IMR-90 (cell line): ENCODE measurements at regions not wholly inside any gene's neighbourhood (a gene's known extent, or its start where the extent isn't known, plus 50 kb on each side); places are given as distances from the start of the nearest gene placed in this dataset.

ENCODE experiments used
- ATAC-seq: fragments of 200-7000 bp; cut with Tn5 transposase; 2 replicates; pipeline ENCODE4 v1.9.1; 2020; ENCODE audit warnings: low read depth, mild to moderate bottlenecking, moderate library complexity
- BruUV-seq: library from RNA; stranded (reverse); fragments of 400-500 nt; replicated peaks from 2 replicates; lab custom pipeline; 2021; lab: Mats Ljungman, UMichigan
- CTCF ChIA-PET: fragments of 300-600 bp; formaldehyde crosslinking; extraction: SDS; loops from one replicate; lab custom pipeline; 2021; ENCODE audit warnings: antibody characterized with exemption; lab: Yijun Ruan, JAX
- POLR2A ChIA-PET: fragments of 300-600 bp; sonication (Branson Sonifier 250); formaldehyde crosslinking; loops from one replicate; lab custom pipeline; 2022; ENCODE audit warnings: antibody characterized with exemption; ENCODE audit not compliant: unreplicated experiment; lab: Charles Lee
- DNase-seq: peaks from one replicate; pipeline ENCODE4 v3.0.0; 2013
- H2AFZ ChIP-seq: replicated peaks from 2 replicates; pipeline ENCODE3; 2013; ENCODE audit warnings: low read length, mild to moderate bottlenecking; ENCODE audit not compliant: poor library complexity
- H2AK5ac ChIP-seq: 2 replicates; pipeline ENCODE4 v1.6.1; 2013; ENCODE audit warnings: low read depth, low read length, inconsistent platforms
- H2AK9ac ChIP-seq: replicated peaks from 2 replicates; pipeline ENCODE3; 2013; ENCODE audit warnings: mild to moderate bottlenecking, low read depth, low read length, moderate library complexity; ENCODE audit not compliant: poor library complexity
- H2BK120ac ChIP-seq: 2 replicates; pipeline ENCODE4 v1.6.1; 2013; ENCODE audit warnings: low read depth, low read length, inconsistent platforms
- H2BK15ac ChIP-seq: 3 replicates; pipeline ENCODE4 v1.6.1; 2013; ENCODE audit warnings: low read depth, low read length, inconsistent platforms
- H2BK20ac ChIP-seq: 2 replicates; pipeline ENCODE4 v1.6.1; 2013; ENCODE audit warnings: low read depth, mild to moderate bottlenecking, inconsistent platforms, low read length, moderate library complexity
- H2BK5ac ChIP-seq: 2 replicates; pipeline ENCODE4 v1.6.1; 2013; ENCODE audit warnings: mild to moderate bottlenecking, low read depth, low read length, inconsistent platforms; ENCODE audit not compliant: poor library complexity, severe bottlenecking
- H3K14ac ChIP-seq: replicated peaks from 2 replicates; pipeline ENCODE4 v1.6.1; 2013; ENCODE audit warnings: low read depth, low read length, inconsistent platforms
- H3K18ac ChIP-seq: 2 replicates; pipeline ENCODE4 v1.6.1; 2013; ENCODE audit warnings: low read depth, low read length, control low read depth
- H3K23ac ChIP-seq: 2 replicates; pipeline ENCODE4 v1.6.1; 2013; ENCODE audit warnings: low read depth, low read length, inconsistent platforms
- H3K27ac ChIP-seq: 2 replicates; pipeline ENCODE4 v1.5.1; 2013; ENCODE audit warnings: mild to moderate bottlenecking, control low read depth, low read length; ENCODE audit not compliant: insufficient read depth
- H3K27me3 ChIP-seq: 2 replicates; pipeline ENCODE4 v1.6.1; 2013; ENCODE audit warnings: low read length; ENCODE audit not compliant: control insufficient read depth, insufficient read depth
- H3K36me3 ChIP-seq: 2 replicates; pipeline ENCODE4 v1.6.1; 2013; ENCODE audit warnings: low read length, mixed read lengths; ENCODE audit not compliant: control insufficient read depth, insufficient read depth
- H3K4ac ChIP-seq: 2 replicates; pipeline ENCODE4 v1.6.1; 2013; ENCODE audit warnings: low read depth, low read length, inconsistent platforms
- H3K4me1 ChIP-seq: 2 replicates; pipeline ENCODE4 v1.6.1; 2013; ENCODE audit warnings: low read length, mixed read lengths; ENCODE audit not compliant: control insufficient read depth, insufficient read depth
- H3K4me2 ChIP-seq: 2 replicates; pipeline ENCODE4 v1.6.1; 2013; ENCODE audit warnings: low read depth, mild to moderate bottlenecking, control low read depth, low read length, moderate library complexity
- H3K4me3 ChIP-seq: 2 replicates; pipeline ENCODE4 v1.5.1; 2013; ENCODE audit warnings: low read depth, mild to moderate bottlenecking, control low read depth, low read length, moderate library complexity; ENCODE audit not compliant: insufficient read depth
- H3K56ac ChIP-seq: 2 replicates; pipeline ENCODE4 v1.6.1; 2013; ENCODE audit warnings: low read length, inconsistent platforms; ENCODE audit not compliant: insufficient read depth; ENCODE audit errors: extremely low read depth
- H3K79me1 ChIP-seq, 2 experiments: 2 replicates each; pipeline ENCODE4 v1.6.1; 2013; ENCODE audit warnings: low read length in 2 of 2, inconsistent platforms in 1 of 2, low read depth in 1 of 2
- H3K9ac ChIP-seq: 2 replicates; pipeline ENCODE4 v1.6.1; 2013; ENCODE audit warnings: low read depth, low read length, control low read depth
- H3K9me1 ChIP-seq: 2 replicates; pipeline ENCODE4 v1.6.1; 2013; ENCODE audit warnings: low read length, inconsistent platforms; ENCODE audit not compliant: insufficient read depth
- H3K9me3 ChIP-seq: 2 replicates; pipeline ENCODE4 v1.6.1; 2013; ENCODE audit warnings: low read length; ENCODE audit not compliant: control insufficient read depth, insufficient read depth
- H4K20me1 ChIP-seq: 2 replicates; pipeline ENCODE4 v1.6.1; 2013; ENCODE audit warnings: low read length, inconsistent platforms; ENCODE audit not compliant: insufficient read depth
- H4K5ac ChIP-seq: 2 replicates; pipeline ENCODE4 v1.6.1; 2013; ENCODE audit warnings: mild to moderate bottlenecking, low read depth, low read length, control low read depth
- H4K8ac ChIP-seq, 2 experiments: 2 replicates each; pipeline ENCODE4 v1.6.1; 2013; ENCODE audit warnings: low read depth in 2 of 2, low read length in 2 of 2, control low read depth in 1 of 2, inconsistent platforms in 1 of 2
- H4K91ac ChIP-seq: 2 replicates; pipeline ENCODE4 v1.6.1; 2013; ENCODE audit warnings: low read depth, low read length, inconsistent platforms; ENCODE audit not compliant: insufficient read depth
- BHLHE40 ChIP-seq: fragments of 150-350 bp; IDR thresholded peaks from 2 replicates; pipeline ENCODE4 v1.6.1; 2016; ENCODE audit warnings: mild to moderate bottlenecking, low read depth, low read length
- CEBPB ChIP-seq: IDR thresholded peaks from 2 replicates; pipeline ENCODE4 v1.6.1; 2012; ENCODE audit warnings: low read depth, low read length, improper control_type of control experiment
- MAZ ChIP-seq: IDR thresholded peaks from 2 replicates; pipeline ENCODE4 v1.6.1; 2012; ENCODE audit warnings: low read depth, mild to moderate bottlenecking, low read length, improper control_type of control experiment, moderate library complexity, borderline replicate concordance
- NFE2L2 ChIP-seq: fragments of 150-350 bp; IDR thresholded peaks from 2 replicates; pipeline ENCODE4 v1.6.1; 2016; ENCODE audit warnings: low read depth, mild to moderate bottlenecking, low read length
- RAD21 ChIP-seq: IDR thresholded peaks from 2 replicates; pipeline ENCODE4 v1.6.1; 2012; ENCODE audit warnings: low read length, improper control_type of control experiment
- RFX5 ChIP-seq: IDR thresholded peaks from 2 replicates; pipeline ENCODE4 v1.8.0; 2012; ENCODE audit warnings: low read depth, mild to moderate bottlenecking, low read length, moderate library complexity
- SMC3 ChIP-seq: fragments of 150-350 bp; IDR thresholded peaks from 2 replicates; pipeline ENCODE4 v1.6.1; 2016; ENCODE audit warnings: low read depth, mild to moderate bottlenecking, antibody characterized with exemption, low read length, moderate library complexity
- WGBS, 2 experiments: methylation state at CpG; one replicate each; pipeline versions ENCODE4 v1.1.5 to v1.1.7; 2013; ENCODE audit warnings: missing lambda C conversion rate in 2 of 2; ENCODE audit not compliant: insufficient read length in 1 of 2; ENCODE audit errors: extremely low coverage in 2 of 2; 5-methylcytosine and 5-hydroxymethylcytosine counted together
- dilution Hi-C: fragments of 300-500 bp; cut with HindIII; formaldehyde crosslinking; loops from one replicate; pipeline ENCODE4 v1.14.3; 2018; ENCODE audit warnings: low sequenced_read_pairs; ENCODE audit not compliant: unreplicated experiment
- in situ Hi-C: fragments of 300-500 bp; cut with MboI; formaldehyde crosslinking; loops from 3 replicates; pipeline ENCODE4 v1.14.3; 2019; ENCODE audit warnings: low sequenced_read_pairs, inconsistent platforms, mixed read lengths
- intact Hi-C: fragments of 100-400 bp; cut with micrococcal nuclease; formaldehyde crosslinking; loops from 2 replicates; pipeline ENCODE4 v1.10.0; 2022
- TF ChIP-seq, protein P1 (sequence below): fragments of 150-350 bp; IDR thresholded peaks from 2 replicates; pipeline ENCODE4 v1.6.1; 2016; ENCODE audit warnings: low read depth, mild to moderate bottlenecking, low read length, moderate library complexity, borderline replicate concordance
- TF ChIP-seq, protein P2 (sequence below): fragments of 150-350 bp; IDR thresholded peaks from 2 replicates; pipeline ENCODE4 v1.6.1; 2017; ENCODE audit warnings: mild to moderate bottlenecking, antibody characterized with exemption, low read length, low read depth

DNA sequence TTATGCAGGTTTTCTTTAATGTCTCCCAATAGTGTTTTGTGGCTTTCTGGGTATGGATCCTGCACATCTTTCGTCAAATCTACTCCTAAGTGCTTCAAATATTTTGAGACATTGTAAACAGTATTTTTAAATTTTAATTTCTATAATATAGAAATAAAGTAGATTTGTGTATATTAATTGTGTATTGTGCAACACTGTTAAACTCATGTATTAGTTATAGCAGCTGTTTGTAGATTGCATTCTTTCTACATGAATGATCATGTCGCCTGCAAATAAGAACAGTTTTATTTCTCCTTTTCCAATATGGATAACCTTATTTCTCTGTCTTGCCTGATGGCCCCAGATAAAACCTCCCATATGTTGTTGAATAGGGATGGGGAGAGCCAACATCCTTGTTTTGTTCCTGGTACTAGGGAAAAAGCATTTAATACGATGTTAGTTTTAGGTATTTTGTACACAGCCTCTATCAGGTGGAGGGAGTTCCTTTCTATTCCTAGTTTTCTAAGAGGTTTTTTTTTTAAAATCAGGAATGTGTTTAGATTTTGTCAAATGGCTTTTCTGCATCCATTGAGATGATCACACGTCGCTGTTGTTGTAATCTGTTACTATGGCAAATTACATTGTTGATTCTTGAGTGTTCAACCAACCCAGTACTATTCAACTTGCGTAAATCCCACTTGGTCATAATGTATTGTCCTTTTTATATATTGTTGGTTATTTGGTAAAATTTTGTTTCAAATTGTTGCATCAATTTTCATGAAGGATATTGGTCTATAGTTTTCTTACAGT is 71.1 kb upstream of the DGKG start:
- Histone ChIP-seq H3K14ac (no peak overlapping the region), H3K4ac (no peak overlapping the region), H3K4me3 (no peak overlapping the region), H3K4me2 (no peak overlapping the region), H3K4me1 (no peaks in the 10 kb centered on the region), H2AK9ac (no peak overlapping the region), H3K27ac (no peak overlapping the region), H2BK20ac (no peak overlapping the region), H4K20me1 (no peaks in the 10 kb centered on the region), H3K9ac (no peak overlapping the region), H3K9me1 (peaks cover under 1% of the 10 kb centered on the region; the same call in 1 of the 2 replicates), H2AK5ac (no peak overlapping the region), H3K23ac (no peak overlapping the region), H2BK120ac (no peak overlapping the region), H3K36me3 (no peaks in the 10 kb centered on the region), H2AFZ (no peak overlapping the region), H4K91ac (no peak overlapping the region), H4K8ac (no peak overlapping the region), H3K27me3 (peaks cover 5% of the 10 kb centered on the region; the same call in 1 of the 2 replicates), H3K18ac (no peak overlapping the region), H2BK5ac (no peak overlapping the region), H4K5ac (no peak overlapping the region), H3K9me3 (no peaks in the 10 kb centered on the region), H3K79me1 (no peaks in the 10 kb centered on the region), H3K56ac (no peak overlapping the region), H2BK15ac (no peak overlapping the region)
- ChIA-PET CTCF (no interaction called here), POLR2A (no interaction called here)
- TF ChIP-seq, protein P1, sequence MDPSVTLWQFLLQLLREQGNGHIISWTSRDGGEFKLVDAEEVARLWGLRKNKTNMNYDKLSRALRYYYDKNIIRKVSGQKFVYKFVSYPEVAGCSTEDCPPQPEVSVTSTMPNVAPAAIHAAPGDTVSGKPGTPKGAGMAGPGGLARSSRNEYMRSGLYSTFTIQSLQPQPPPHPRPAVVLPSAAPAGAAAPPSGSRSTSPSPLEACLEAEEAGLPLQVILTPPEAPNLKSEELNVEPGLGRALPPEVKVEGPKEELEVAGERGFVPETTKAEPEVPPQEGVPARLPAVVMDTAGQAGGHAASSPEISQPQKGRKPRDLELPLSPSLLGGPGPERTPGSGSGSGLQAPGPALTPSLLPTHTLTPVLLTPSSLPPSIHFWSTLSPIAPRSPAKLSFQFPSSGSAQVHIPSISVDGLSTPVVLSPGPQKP, result no peak
- no peak for TF ChIP-seq SMC3
- TF ChIP-seq MAZ, result no peak
- peak; percentile 62 for TF ChIP-seq CEBPB
- TF ChIP-seq, protein P2, sequence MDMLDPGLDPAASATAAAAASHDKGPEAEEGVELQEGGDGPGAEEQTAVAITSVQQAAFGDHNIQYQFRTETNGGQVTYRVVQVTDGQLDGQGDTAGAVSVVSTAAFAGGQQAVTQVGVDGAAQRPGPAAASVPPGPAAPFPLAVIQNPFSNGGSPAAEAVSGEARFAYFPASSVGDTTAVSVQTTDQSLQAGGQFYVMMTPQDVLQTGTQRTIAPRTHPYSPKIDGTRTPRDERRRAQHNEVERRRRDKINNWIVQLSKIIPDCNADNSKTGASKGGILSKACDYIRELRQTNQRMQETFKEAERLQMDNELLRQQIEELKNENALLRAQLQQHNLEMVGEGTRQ, result no peak
- no peak for TF ChIP-seq NFE2L2
- no peak for TF ChIP-seq BHLHE40
- TF ChIP-seq RFX5, result peak; percentile 61; the same call in 1 of the 2 replicates
- TF ChIP-seq RAD21, result no peak
- in situ Hi-C loops, result no loop called here
- dilution Hi-C loops, result no loop called here
- intact Hi-C loops, result no loop called here
- DNase-seq, result no peak
- ATAC-seq, result no peak
- WGBS, 2 experiments, result no CpG with 5 or more reads among the region's 6 CpGs
- no TSS peak for BruUV-seq
